Brain microvascular endothelial cell (primary cell): ENCODE measurements at regions not wholly inside any gene's neighbourhood (a gene's known extent, or its start where the extent isn't known, plus 50 kb on each side); places are given as distances from the start of the nearest gene placed in this dataset.

Source experiments
- DNase-seq: peaks from one replicate; pipeline ENCODE4 v3.0.0-alpha.2; 2020
- H3K27ac ChIP-seq: fragments of 250-450 bp; sonication (Bioruptor Pico); 2 replicates; pipeline ENCODE4 v1.5.1; 2020; ENCODE audit warnings: mild to moderate bottlenecking, moderate library complexity
- H3K27me3 ChIP-seq: fragments of 250-450 bp; sonication (Bioruptor Pico); replicated peaks from 2 replicates; pipeline ENCODE4 v1.5.1; 2020; ENCODE audit warnings: mild to moderate bottlenecking
- H3K36me3 ChIP-seq: fragments of 250-450 bp; sonication (Bioruptor Pico); replicated peaks from 2 replicates; pipeline ENCODE4 v1.5.1; 2020; ENCODE audit warnings: mild to moderate bottlenecking
- H3K4me3 ChIP-seq: 2 replicates; pipeline ENCODE4 v1.5.1; 2011; ENCODE audit warnings: low read depth, mild to moderate bottlenecking, control low read depth, low read length, moderate library complexity
- CTCF ChIP-seq: IDR thresholded peaks from 2 replicates; pipeline ENCODE4 v1.5.1; 2011; ENCODE audit warnings: low read depth, mild to moderate bottlenecking, moderate library complexity, low read length, control low read depth, inconsistent platforms; ENCODE audit errors: missing control alignments
- in situ Hi-C: cut with HindIII; loops from 2 replicates; pipeline ENCODE4 v1.10.0; 2017; ENCODE audit warnings: low sequenced_read_pairs, low pct_ligation_motif_present

GRCh38 chr3:22971497-22971896, 231.6 kb upstream of the UBE2E2 start:
- H3K4me3 ChIP-seq = no peak overlapping the region

GRCh38 chr3:22977042-22977441, 226.1 kb upstream of the UBE2E2 start:
- in situ Hi-C loops = no loop called here
- no peaks in the 10 kb centered on the region for H3K27me3 ChIP-seq
- H3K4me3 ChIP-seq = no peak overlapping the region
- no peak overlapping the region for H3K27ac ChIP-seq
- no peak for TF ChIP-seq CTCF
- DNase-seq = no peak
- no peaks in the 10 kb centered on the region for H3K36me3 ChIP-seq

More at GRCh38 chr3:22971497-22971896, 231.6 kb upstream of the UBE2E2 start:
- no peak for TF ChIP-seq CTCF
- no peaks in the 10 kb centered on the region for H3K27me3 ChIP-seq
- DNase-seq = no peak
- H3K27ac ChIP-seq = no peak overlapping the region
- in situ Hi-C loops = no loop called here
- no peaks in the 10 kb centered on the region for H3K36me3 ChIP-seq

GRCh38 chr3:22977650-22978289, 225.4 kb upstream of the UBE2E2 start:
- no peaks in the 10 kb centered on the region for H3K36me3 ChIP-seq
- no peak for DNase-seq
- in situ Hi-C loops = no loop called here
- H3K27me3 ChIP-seq = no peaks in the 10 kb centered on the region
- H3K4me3 ChIP-seq = no peak overlapping the region
- no peak overlapping the region for H3K27ac ChIP-seq
- TF ChIP-seq CTCF = no peak

- in situ Hi-C loops = no loop called here
- Histone ChIP-seq H3K27ac (no peak overlapping the region), H3K36me3 (no peaks in the 10 kb centered on the region), H3K4me3 (no peak overlapping the region), H3K27me3 (no peaks in the 10 kb centered on the region)
- TF ChIP-seq CTCF = no peak
- no peak for DNase-seq
Measured at GRCh38 chr3:22979581-22979980, 223.5 kb upstream of the UBE2E2 start.

- Histone ChIP-seq H3K36me3 (no peaks in the 10 kb centered on the region), H3K27me3 (no peaks in the 10 kb centered on the region), H3K4me3 (no peak overlapping the region), H3K27ac (no peak overlapping the region)
- in situ Hi-C loops = no loop called here
- no peak for TF ChIP-seq CTCF
- DNase-seq = peak; percentile 73
Measured at GRCh38 chr3:22980346-22980745, 222.8 kb upstream of the UBE2E2 start.

GRCh38 chr3:22981166-22981565, 222.0 kb upstream of the UBE2E2 start:
- H3K27ac ChIP-seq = no peak overlapping the region
- no peak for TF ChIP-seq CTCF

More at GRCh38 chr3:22981166-22981565, 222.0 kb upstream of the UBE2E2 start:
- Histone ChIP-seq H3K4me3 (no peak overlapping the region), H3K27me3 (no peaks in the 10 kb centered on the region), H3K36me3 (no peaks in the 10 kb centered on the region)
- no peak for DNase-seq
- in situ Hi-C loops = no loop called here
